HFF-Myc (cell line): ENCODE measurements at regions not wholly inside any gene's neighbourhood (a gene's known extent, or its start where the extent isn't known, plus 50 kb on each side); places are given as distances from the start of the nearest gene placed in this dataset.

Experiments
- DNase-seq: peaks from one replicate; pipeline ENCODE4 v3.0.0-alpha.2; 2011; ENCODE audit warnings: low read depth; ENCODE audit errors: extremely low read depth
- H3K4me3 ChIP-seq: replicated peaks from 2 replicates; pipeline ENCODE4 v1.5.1; 2011; ENCODE audit warnings: low read depth, mild to moderate bottlenecking, control low read depth, low read length
- CTCF ChIP-seq: IDR thresholded peaks from 2 replicates; pipeline ENCODE4 v1.5.1; 2012; ENCODE audit warnings: mild to moderate bottlenecking, low read depth, low read length, control low read depth; ENCODE audit errors: missing control alignments

- no peak overlapping the region for H3K4me3 ChIP-seq
- TF ChIP-seq CTCF = no peak
- DNase-seq = no peak
These were observed 216.1 kb downstream of the SHQ1 start for GRCh38 chr3:72632129-72632528.

DNA sequence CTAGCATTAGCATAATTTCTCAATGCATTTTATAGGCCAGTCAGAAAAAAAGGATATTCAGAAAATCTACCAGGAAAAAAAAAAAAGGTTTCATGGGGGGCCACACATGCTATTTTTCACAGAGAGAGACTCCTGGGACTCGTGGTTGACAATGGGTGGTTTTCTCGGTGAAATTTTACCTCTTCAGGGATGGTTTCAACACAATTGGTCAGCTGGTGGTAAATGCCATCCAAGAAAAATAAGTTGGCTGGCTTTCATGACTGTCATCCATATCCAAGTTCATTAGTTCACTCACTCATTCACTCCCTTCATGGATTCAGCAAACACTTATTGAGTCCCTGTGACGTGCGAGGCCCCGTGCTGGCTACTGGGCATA is 217.3 kb downstream of the SHQ1 start:
- DNase-seq = no peak
- no peak overlapping the region for H3K4me3 ChIP-seq
- no peak for TF ChIP-seq CTCF

- no peak for TF ChIP-seq CTCF
- DNase-seq = no peak
- no peak overlapping the region for H3K4me3 ChIP-seq
These were observed 217.8 kb downstream of the SHQ1 start for GRCh38 chr3:72630327-72630968.

- DNase-seq = no peak
- no peak overlapping the region for H3K4me3 ChIP-seq
- no peak for TF ChIP-seq CTCF
These were observed 219.0 kb downstream of the SHQ1 start for GRCh38 chr3:72629191-72629631.

GRCh38 chr3:72628065-72628464 is 220.2 kb downstream of the SHQ1 start:
- no peak overlapping the region for H3K4me3 ChIP-seq
- DNase-seq = no peak
- TF ChIP-seq CTCF = no peak

DNA sequence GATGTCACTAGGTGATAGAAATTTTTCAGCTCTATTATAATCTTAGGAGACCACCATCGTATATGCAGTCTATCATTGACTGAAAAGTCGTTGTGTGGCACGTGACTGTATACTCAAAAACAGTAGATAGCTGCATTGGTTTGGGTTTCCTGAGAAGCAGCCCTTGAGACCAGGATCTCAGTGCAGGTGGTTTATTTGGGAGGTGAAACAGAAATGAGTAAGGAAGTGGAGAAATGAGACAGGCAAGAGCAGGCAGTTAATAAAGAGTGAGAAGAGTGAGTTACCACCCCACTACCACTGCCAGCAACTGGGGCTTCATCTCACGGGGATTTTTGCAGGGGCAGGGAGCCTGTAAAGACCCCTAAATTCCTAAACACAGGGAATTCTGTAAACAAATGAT is 221.0 kb downstream of the SHQ1 start:
- H3K4me3 ChIP-seq = no peak overlapping the region
- TF ChIP-seq CTCF = no peak

More for the DNA sequence above, 221.0 kb downstream of the SHQ1 start:
- no peak for DNase-seq
